HG02759 (cell line): ENCODE measurements at regions not wholly inside any gene's neighbourhood (a gene's known extent, or its start where the extent isn't known, plus 50 kb on each side); places are given as distances from the start of the nearest gene placed in this dataset.
"Not testable (repeated sequence)": the region's sequence is repeated elsewhere in the genome, so short reads cannot be mapped to it uniquely, and the experiment has no call there.

Experiments used
- ATAC-seq: cut with Tn5 transposase; IDR thresholded peaks from one replicate; pipeline ENCODE4 v1.9.1; 2021; ENCODE audit warnings: mild to moderate bottlenecking, moderate library complexity; ENCODE audit not compliant: unreplicated experiment

DNA sequence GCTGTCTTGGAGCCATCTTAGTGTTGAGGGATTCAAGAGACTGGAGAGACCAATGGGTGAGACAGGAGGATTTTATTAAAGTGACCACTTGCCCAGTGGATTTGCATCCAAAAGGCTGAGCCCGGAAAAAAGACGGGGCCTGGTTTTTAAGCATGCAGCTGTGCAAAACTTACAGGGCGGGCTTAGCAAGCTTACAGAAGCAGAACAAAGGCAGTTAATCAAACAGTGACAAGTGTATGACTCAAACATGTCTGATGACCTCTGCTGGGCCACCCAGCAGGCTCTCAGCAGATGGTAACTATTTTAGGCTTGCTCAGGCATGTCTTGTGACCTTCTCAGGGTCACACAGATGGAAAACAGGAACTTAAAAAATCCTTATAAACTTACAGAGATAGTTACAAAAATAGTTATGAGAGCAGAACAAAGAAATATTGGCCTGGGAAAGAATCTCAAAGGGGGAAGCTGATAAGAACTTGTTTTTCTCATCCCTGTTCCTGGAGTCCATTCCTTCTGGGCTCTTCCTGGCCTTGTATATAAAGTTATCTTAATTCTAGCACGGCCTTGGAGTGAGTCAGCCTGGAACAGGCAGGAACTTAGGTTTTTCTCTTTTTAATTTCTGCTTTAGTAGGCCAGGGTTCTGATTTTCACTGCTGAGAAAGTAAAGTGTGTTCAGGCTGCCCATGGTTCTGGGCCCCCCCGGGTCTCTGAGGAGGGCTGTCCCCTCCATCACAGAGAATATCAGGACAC is 141.3 kb downstream of the CCDC74A start:
- ATAC-seq = not testable (repeated sequence)

DNA sequence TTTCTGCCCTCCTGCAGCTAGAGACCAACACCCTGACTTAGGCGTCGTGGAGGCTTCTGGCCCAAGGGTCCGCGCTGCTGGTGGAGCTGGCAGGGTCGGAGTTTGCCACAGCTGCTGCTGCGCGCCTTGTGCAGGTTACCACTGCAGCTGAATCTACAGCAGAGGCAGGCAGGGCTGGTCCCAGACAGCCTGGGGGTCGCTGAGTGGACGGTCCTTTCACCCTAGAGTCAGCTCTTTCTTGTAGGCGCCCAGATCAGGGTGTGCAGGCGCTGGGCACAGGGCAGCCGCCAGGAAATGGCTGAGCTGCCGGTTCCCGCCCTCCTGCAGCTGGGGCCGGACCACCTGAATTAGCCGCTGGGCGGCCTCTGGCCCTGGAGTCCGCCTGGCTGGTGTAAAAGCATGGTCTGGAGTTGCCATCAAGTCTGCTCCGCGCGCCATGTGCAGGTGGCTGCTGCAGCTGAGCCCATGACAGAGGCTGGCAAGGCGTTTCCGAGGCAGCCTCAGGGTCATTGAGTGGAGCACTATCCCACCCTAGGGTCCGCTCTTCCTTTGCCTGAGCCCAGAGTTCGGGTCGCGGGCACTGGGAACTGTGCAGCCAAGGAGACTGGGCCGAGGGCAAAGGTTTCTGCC is 144.3 kb downstream of the CCDC74A start:
- not testable (repeated sequence) for ATAC-seq

DNA sequence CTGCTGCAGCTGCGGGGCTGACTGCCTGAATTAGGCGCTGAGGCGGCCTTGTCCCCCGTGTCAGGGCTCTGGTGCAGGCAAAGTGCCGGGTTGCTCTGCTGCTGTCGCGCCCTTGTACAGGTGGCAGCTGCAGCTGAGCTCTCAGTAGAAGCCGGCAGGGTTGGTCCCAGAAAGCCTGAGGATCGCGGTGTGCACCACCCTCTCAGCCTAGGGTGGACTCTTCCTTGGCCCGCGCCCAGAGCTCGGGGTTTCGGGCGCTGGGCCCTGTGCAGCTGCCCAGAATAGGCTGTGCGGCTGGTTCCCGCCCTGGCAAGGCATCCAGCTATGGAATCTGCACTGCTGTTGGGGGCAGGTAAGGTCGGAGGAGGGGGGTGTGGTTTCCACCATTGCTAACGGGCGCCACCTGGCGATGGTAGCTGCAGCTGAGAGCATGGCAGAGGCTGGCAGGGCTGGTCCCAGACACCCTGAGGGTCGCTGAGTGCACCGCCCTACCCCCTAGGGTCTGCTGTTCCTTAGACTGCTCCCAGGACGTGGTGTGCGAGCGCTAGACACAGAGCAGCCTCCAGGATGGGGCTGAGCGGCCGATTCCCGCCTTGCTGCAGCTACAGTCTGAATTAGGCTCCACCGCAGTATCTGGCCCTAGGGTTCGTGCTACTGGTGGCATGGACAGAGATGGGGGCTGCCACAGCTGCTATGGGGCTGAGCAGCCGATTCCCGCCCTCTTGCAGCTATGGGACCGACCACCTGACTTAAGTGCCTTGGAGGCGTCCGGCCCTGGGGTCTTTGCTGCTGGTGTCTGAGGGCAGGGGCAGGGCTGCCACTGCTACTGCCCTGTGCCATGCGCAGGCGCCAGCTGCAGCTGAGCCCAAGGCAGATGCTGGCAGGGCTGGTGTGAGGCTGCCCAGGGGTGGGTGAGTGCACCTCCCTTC is 145.0 kb downstream of the CCDC74A start:
- ATAC-seq = peak; percentile 86

DNA sequence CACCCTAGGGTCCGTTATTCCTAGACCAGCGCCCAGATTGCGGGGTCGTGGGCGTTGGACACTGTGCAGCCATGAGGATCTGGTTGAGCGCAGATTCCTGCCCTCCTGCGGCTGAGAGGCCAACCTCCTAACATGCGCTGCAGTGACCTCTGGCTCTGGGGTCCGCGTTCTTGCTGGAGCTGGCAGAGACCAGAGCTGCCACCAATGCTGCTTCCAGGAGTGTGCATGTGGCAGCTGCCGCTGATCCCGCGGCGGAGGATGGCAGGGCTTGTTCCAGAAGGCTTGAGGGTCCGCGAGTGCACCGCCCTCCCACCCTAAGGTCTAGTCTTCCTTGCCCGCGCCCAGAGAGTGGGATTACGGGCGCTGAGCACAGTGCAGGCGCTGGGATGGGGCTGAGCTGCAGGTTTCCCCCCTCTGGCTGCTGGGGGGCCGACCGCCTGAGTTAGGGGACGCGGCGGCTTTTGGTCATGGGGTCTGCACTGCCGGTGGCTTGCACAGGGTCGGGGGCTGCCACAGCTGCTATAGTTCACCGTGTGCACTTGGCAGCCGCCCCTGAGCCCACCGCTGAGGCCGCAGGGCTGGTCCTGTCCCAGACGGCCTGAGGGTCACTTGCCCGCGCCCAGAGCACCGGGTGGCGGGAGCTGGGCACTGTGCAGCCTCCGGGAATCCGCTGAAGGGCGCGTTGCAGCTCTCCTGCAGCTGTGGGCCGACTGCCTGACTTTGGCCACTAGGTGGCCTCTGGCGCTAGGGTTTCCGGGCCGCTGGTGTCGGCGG is 145.9 kb downstream of the CCDC74A start:
- peak; percentile 95 for ATAC-seq

DNA sequence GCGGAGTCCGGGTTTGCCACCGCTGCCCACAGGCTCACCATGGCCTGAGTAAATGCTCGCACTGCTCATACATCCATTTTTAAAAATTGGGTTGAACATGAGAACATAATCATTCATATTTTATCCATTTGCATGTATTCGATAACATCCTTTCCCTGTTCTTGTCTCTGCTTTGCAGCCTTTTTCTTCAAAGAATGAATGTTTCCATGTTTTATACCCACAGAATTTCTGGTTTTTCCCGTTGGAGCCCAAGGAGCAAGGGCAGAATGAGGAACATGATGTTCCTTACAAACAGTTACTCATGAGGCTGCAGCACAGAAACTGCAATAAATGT is 146.5 kb downstream of the CCDC74A start:
- ATAC-seq = no peak

DNA sequence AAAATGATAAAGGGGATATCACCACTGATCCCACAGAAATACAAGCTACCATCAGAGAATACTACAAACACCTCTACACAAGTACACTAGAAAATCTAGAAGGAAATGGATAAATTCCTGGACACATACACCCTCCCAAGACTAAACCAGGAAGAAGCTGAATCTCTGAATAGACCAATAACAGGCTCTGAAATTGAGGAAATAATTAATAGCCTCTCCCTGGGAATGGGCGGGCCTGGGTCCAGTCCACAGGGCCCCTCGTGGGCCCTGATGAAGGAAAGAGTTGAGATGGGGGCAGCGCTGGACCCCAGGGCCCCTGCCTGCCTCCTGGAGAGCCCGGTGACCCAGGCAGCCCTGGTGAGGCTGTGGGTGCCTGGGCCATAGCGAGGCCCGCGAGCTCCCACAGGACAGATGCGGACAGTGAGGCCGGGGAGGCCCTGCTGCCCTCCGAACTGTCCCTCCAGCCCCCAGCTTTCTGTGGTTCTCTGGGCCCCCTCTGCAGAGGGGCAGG is 154.0 kb downstream of the CCDC74A start:
- ATAC-seq = peak; percentile 8

DNA sequence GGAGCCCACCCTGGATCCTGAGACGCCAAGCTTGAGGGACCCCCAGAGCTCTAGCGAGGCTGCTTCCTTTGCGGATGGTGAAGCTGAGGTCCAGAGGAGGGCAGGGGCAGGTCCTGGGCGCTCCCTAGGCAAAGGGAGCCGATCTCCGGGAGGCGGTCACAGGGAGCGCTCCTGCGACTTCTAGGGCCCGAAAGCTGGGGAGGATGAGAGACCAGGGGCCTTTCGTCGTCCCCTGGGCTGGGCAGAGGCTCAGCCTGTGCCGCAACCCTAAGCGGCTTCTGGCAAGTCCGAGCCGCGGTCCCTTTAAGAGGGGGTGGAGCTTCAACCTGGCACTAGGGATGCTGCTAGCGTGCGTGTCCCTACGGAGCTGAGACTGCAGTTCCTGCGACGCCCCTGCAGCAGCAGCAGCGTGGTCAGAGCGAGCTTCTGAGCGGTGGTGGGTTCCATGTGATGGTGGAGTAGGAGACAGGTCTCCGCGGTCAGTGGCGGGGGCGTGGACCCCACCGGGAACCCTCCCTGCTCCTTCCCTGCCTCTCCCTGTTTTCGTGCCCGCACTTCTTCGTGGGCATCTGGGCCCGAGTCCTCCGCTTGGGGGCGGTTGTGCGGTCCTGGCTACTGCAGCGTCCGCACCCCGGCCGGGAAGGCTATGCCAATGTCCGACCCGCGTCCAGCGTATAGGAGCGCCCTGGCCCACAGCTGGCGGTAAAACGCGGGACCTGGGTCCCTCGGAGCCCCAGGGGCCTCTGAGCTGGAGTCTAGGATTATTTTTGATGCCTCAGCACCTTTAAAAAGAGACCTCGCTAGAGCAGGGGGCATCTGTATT is 154.6 kb downstream of the CCDC74A start:
- ATAC-seq = peak; percentile 99

DNA sequence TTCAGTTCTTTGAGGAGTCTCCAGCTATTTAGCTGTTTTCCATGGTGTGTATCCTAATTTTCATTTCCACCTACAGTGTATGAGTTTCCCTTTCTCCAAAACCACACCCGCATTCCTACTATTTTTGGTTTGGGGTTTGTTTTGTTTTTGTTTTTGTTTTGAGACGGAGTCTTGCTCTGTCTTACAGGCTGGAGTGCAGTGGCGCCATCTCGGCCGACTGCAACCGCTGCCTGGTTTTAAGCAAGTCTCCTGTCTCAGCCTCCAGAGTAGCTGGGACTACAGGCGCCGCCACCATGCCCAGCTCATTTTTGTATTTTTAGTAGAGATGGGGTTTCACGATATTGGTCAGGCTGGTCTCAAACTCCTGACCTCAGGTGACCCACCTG is 155.2 kb downstream of the CCDC74A start:
- ATAC-seq = peak; percentile 42

DNA sequence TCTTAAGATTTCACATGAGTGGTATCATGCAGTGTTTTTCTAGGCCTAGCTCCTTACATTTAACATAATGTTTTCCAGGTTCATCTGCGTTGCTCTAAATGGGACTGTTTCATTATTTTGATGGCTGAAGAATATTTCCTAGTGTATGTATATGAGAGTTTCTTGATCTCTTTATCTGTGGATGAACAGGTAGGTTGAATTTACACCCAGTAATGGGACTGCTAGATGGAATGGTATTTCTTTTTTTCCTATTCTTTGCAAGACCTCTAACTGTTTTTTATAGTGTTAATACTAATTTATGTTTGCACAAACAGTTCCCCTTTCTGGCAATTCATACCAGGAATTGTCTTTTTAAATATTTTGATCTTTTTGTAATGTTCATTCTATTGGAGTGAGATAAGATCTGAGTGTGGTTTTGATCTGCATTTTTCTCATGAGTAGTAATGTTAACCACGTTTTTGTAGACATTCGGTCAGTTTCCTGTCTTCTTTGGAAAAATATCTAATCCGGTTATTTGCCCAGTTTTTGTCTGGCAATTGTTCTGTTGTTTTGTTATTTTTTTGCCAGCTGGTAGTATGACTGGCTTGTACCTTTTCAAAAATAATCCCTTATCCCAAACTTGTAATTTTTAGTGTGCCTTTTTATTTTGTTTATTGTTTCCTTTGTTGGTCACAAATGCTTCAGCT is 157.1 kb downstream of the CCDC74A start:
- not testable (repeated sequence) for ATAC-seq

DNA sequence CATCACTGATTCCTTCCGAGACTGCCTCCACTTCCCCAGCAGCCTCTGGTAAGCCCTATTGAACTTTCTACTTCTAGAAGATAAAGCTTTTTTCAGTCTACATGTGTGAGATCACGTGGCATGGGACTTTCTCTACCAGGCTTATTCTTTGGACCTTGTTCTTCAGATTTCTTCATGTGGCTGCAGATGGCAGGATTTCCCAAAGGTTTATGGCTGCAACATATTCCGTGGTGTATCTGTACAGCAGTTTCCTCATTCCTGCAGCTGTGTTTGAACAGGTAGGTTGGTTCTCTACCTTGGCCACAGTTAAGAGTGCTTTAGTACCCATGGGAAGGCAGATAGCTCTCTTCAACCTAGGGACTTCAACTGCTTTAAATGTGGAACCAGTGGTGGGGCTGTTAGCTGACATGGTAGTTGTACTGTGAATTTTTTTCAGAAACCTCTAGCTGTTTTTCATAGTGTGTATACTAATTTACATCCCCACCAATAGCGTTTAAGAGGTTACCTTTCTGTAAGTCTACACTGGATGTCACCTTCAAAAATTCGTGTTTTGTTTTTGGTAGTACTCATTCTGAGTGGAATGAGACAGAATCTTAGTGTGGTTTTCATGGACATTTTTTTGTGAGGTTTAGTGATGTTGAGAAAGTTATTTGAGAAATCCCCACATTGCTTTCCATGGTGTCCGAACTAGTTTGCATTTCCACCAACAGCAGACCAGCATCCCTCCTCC is 158.6 kb downstream of the CCDC74A start:
- ATAC-seq = not testable (repeated sequence)

DNA sequence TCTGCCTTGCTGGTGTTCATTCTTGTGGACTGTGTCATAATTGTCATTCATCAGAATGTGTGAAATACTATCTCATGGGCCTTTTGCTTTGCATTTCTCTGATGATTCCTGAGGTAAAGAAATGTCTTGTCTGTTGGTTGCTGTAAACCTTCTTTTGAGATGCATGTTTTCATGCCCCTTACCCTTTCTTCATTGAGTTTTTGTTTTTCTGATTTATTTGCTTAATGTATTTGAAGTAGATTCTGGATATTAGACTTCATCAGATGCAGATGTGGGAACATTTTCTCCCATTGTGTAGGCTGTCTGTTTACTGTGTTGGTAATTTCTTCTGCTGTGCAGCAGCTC is 159.2 kb downstream of the CCDC74A start:
- not testable (repeated sequence) for ATAC-seq

DNA sequence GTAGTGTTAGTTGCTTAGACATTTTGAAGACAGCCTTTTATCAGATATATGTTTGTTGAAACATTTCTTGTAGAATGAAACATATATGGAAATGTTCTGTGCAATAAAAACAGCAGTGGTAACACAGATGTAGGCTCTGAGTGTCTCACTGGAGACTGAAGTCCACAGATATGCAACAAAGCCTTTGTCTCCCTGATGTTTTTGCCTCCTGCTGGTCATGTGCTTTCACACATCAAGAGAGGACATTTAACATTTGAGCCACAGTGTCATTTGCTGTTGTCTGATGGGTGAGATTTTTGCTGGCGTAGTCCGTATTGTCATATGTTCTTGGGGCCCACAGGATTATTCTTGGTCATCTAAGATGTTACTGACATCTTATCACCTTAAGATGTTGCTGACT is 161.4 kb downstream of the CCDC74A start:
- not testable (repeated sequence) for ATAC-seq

DNA sequence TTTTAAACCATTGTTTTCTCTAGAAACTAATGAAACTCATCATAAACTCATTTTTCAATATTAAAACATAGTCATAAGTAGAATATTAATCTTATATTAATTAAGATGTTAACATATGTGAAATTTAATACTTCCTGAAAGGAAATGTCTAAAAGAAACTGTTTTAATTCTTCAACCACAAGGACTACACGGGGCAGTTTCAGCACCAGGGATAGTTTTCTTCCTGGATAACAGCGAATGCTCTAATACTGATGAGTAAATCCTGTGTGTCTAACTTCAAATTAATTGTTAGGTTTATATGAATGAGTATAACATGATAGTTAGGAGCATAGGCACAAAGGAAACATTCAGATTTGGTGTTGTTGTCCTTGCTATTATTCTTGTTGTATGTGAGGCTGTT is 183.6 kb downstream of the CCDC74A start:
- ATAC-seq = not testable (repeated sequence)

DNA sequence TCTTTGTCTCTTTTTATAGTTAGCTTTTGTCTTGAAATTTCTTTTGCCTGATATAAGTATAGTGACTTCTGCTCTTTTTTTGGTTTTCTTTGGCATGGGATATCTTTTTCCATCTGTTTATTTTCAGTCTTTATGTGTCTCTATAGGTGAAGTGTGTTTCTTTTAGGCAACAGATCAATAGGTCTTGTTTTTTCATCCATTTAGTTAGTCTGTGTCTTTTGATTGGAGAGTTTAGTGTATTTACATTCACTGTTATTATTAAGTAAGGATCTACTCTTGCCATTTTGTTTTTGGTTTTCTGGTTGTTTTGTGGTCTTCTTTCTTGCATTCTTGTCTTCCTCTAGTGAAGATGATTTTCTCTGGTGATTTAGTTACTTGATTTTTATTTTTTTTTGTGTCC is 190.2 kb downstream of the CCDC74A start:
- ATAC-seq = not testable (repeated sequence)

DNA sequence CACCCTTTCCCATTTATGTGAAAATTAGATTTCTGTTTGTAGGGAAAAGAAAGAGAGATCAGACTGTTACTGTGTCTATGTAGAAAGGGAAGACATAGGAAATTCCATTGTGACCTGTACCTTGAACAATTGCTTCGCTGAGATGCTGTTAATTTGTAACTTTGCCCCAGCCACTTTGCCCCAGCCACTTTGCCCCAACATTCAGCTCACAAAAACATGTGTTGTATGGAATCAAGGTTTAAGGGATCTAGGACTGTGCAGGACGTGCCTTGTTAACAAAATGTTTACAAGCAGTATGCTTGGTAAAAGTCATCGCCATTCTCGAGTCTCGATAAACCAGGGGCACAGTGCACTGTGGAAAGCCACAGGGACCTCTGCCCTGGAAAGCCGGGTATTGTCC is 193.5 kb downstream of the CCDC74A start:
- not testable (repeated sequence) for ATAC-seq

DNA sequence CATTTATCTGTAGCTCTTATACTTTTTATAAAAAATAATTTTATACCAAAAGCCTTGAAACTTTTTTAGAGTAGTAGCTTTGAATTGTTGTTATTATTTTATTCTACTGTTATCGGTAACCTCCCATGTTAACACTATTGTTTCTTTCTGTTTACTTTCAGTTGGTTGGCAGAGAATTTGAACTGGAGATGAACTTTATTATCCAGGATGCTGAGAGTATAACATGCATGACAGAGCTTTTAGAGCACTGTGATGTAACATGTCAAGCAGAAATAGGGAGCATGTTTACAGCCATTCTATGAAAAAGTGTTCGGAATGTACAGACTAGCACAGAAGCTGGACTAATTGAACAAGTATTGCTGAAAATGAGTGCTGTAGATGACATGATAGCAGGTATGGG is 194.6 kb downstream of the CCDC74A start:
- not testable (repeated sequence) for ATAC-seq

DNA sequence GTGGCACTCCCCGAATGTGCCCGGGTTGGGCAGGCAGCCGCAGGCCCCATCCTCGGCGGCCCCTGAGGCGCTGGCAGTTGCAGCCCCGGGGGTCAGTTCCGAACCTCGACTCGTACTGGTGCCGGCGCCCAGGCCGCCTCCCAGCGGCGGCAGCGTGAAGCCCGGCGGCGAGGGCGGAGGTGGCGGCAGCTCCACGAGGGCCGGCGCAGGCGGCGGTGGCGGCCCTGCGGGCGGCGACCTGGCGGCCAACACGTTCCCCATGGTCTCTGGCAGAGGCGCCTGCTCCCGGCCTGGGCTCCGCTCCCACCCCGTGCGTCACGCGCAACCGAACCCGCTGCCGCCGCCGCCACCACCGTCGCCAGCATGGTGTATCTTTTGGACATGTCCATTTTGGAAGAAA is 196.3 kb downstream of the CCDC74A start:
- no peak for ATAC-seq

DNA sequence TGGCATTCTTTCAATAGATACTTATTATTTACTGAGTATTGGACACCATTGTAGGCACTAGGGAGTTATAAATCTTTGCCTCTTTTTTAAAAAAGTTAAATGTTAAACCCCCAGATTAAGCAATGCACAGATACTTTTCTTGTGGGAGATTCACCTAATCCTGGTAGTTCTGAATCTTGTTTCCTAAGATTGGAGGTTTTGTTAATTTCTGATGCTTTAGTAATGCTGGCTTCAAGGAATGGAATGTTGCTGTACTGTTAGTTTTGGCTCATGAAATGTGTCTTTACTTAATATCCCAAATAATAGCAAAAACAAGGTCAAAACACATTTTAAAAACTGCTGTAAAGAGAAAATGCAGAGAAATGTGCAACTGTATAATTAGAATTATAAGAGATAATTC is 200.8 kb downstream of the CCDC74A start:
- not testable (repeated sequence) for ATAC-seq

DNA sequence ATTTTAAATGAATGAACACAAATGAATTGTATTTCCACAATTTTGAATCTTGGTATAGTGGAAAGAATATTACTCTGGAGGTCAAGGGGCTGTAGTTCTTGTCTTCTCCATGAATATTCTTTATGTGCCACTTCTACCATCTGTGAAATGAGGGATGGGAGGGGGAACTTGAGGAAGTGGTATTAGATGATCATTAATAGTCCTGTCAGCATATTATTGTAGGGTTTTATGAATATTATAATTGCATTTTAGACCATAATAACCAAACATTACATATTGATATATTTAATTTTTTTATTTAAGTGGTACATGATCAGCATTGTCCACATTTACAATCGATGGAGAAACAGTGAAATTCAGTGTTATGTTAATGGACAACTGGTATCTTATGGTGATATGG is 205.8 kb downstream of the CCDC74A start:
- ATAC-seq = not testable (repeated sequence)
